HepG2 (cell line): ENCODE measurements at regions not wholly inside any gene's neighbourhood (a gene's known extent, or its start where the extent isn't known, plus 50 kb on each side); places are given as distances from the start of the nearest gene placed in this dataset.

Source experiments
- ATAC-seq: fragments of 200-7000 bp; cut with Tn5 transposase; 3 replicates; pipeline ENCODE4 v1.9.1; 2020; ENCODE audit warnings: mild to moderate bottlenecking, moderate library complexity
- BruUV-seq: library from RNA; stranded (reverse); fragments of 400-500 nt; replicated peaks from 2 replicates; lab custom pipeline; 2021; lab: Mats Ljungman, UMichigan
- CTCF ChIA-PET: fragments of 300-600 bp; formaldehyde crosslinking; extraction: SDS; loops from one replicate; lab custom pipeline; 2021; ENCODE audit warnings: low total read pairs, inconsistent platforms, low intra/inter-chr PET ratio; lab: Yijun Ruan, JAX
- POLR2A ChIA-PET: fragments of 350-600 bp; sonication (Branson Sonifier 250); formaldehyde crosslinking; loops from one replicate; lab custom pipeline; 2020; ENCODE audit warnings: antibody characterized with exemption, inconsistent platforms; lab: Yijun Ruan, JAX
- DNase-seq: peaks from one replicate; pipeline ENCODE4 v3.0.0-alpha.2; 2015; ENCODE audit warnings: low spot score
- FAIRE-seq: peaks from 3 replicates; lab custom pipeline; 2011; peaks lifted over from hg19 to GRCh38; lab: Jason Lieb, UNC
- H2AFZ ChIP-seq: one replicate; pipeline ENCODE4 v1.6.1; 2011; ENCODE audit warnings: low read length, inconsistent platforms
- H3K27ac ChIP-seq: fragments of 300-600 bp; 3 replicates; pipeline ENCODE4 v1.8.0; 2011; ENCODE audit warnings: mixed run types, mild to moderate bottlenecking, mixed read lengths, low read length, inconsistent platforms; ENCODE audit not compliant: insufficient read depth; ENCODE audit errors: extremely low read length
- H3K27me3 ChIP-seq, 2 experiments: fragments of 200-600 bp in 1 of 2; 2 replicates in 1 of 2; 3 replicates in 1 of 2; pipeline versions ENCODE4 v1.6.0 to v1.8.0; 2011; ENCODE audit warnings: low read length in 2 of 2, mild to moderate bottlenecking in 2 of 2, moderate library complexity in 2 of 2, inconsistent platforms in 1 of 2; ENCODE audit not compliant: insufficient read depth in 2 of 2, control insufficient read depth in 1 of 2
- H3K36me3 ChIP-seq, 2 experiments: fragments of 200-600 bp in 1 of 2; replicated peaks in 1 of 2; 2 replicates in 1 of 2; 3 replicates in 1 of 2; pipeline versions ENCODE4 v1.5.1 to v1.8.0; 2011; ENCODE audit warnings: low read length in 2 of 2, inconsistent platforms in 1 of 2; ENCODE audit not compliant: insufficient read depth in 2 of 2, control insufficient read depth in 1 of 2
- H3K4me1 ChIP-seq: 2 replicates; pipeline ENCODE4 v1.5.1; 2012; ENCODE audit warnings: low read length, inconsistent platforms; ENCODE audit not compliant: insufficient read depth
- H3K4me2 ChIP-seq: 2 replicates; pipeline ENCODE4 v1.6.0; 2011; ENCODE audit warnings: low read depth, low read length, inconsistent platforms
- H3K4me3 ChIP-seq, 3 experiments: fragments of 200-600 bp in 1 of 3; sonication (generic), shearing (Covaris generic) in 1 of 3; replicated peaks in 1 of 3; 2 replicates each; pipeline ENCODE4 v1.5.1; 2011 to 2016; ENCODE audit warnings: low read length in 3 of 3, inconsistent platforms in 2 of 3, low read depth in 2 of 3, mild to moderate bottlenecking in 2 of 3, control low read depth in 1 of 3, mixed read lengths in 1 of 3; ENCODE audit not compliant: insufficient read depth in 1 of 3
- H3K79me2 ChIP-seq: one replicate; pipeline ENCODE4 v1.6.1; 2011; ENCODE audit warnings: low read length, inconsistent platforms; ENCODE audit not compliant: insufficient read depth
- H3K9ac ChIP-seq: 2 replicates; pipeline ENCODE4 v1.6.0; 2011; ENCODE audit warnings: mild to moderate bottlenecking, low read depth, low read length, inconsistent platforms; ENCODE audit not compliant: insufficient read depth
- H3K9me3 ChIP-seq: 2 replicates; pipeline ENCODE4 v1.5.1; 2012; ENCODE audit warnings: mild to moderate bottlenecking, low read length
- H4K20me1 ChIP-seq: 2 replicates; pipeline ENCODE4 v1.6.0; 2011; ENCODE audit warnings: inconsistent platforms, mild to moderate bottlenecking, low read length, moderate library complexity; ENCODE audit not compliant: insufficient read depth
- ATF7-NPFF ChIP-seq: sonication (generic); formaldehyde crosslinking; IDR thresholded peaks from 2 replicates; pipeline ENCODE4 v1.8.1; 2023; ENCODE audit warnings: mild to moderate bottlenecking, low read depth, missing genetic modification reagents, moderate library complexity
- DNMT1 ChIP-seq: sonication (generic); formaldehyde crosslinking; IDR thresholded peaks from 2 replicates; pipeline ENCODE4 v1.5.1; 2020; ENCODE audit warnings: mild to moderate bottlenecking, missing genetic modification reagents
- FIP1L1 ChIP-seq: fragments of 200-400 bp; formaldehyde crosslinking; IDR thresholded peaks from 2 replicates; pipeline ENCODE4 v1.6.1; 2018; ENCODE audit warnings: low read depth, mild to moderate bottlenecking, low read length, moderate library complexity, borderline replicate concordance; ENCODE audit not compliant: insufficient read depth
- GATAD2A ChIP-seq: IDR thresholded peaks from 2 replicates; pipeline ENCODE4 v1.6.1; 2016
- MTA1 ChIP-seq: sonication (generic); formaldehyde crosslinking; IDR thresholded peaks from 2 replicates; pipeline ENCODE4 v1.4.0; 2020; ENCODE audit warnings: missing genetic modification reagents, mild to moderate bottlenecking, borderline replicate concordance
- PHF8 ChIP-seq: sonication (generic); formaldehyde crosslinking; IDR thresholded peaks from 2 replicates; pipeline ENCODE4 v1.5.0; 2020; ENCODE audit warnings: missing genetic modification reagents
- SOX13 ChIP-seq, 3 experiments: fragments of 450-650 bp in 1 of 3; sonication (generic) in 1 of 3; formaldehyde crosslinking in 1 of 3; IDR thresholded peaks in 2 of 3; conservative IDR thresholded peaks in 1 of 3; 2 replicates each; pipeline versions ENCODE4 v1.5.0 to v1.6.1; 2016 to 2020; ENCODE audit warnings: antibody characterized with exemption in 1 of 3, mild to moderate bottlenecking in 1 of 3, missing compliant biosample characterization in 1 of 3, missing genetic modification reagents in 1 of 3, moderate library complexity in 1 of 3
- SRSF1 ChIP-seq: fragments of 200-400 bp; formaldehyde crosslinking; optimal IDR thresholded peaks from 2 replicates; pipeline ENCODE3; 2017; ENCODE audit warnings: mild to moderate bottlenecking, low read depth, low read length, moderate library complexity
- TCF7 ChIP-seq: sonication (generic); IDR thresholded peaks from 2 replicates; pipeline ENCODE4 v1.6.1; 2016; ENCODE audit warnings: antibody characterized with exemption, low read depth
- XRCC5 ChIP-seq: fragments of 200-400 bp; formaldehyde crosslinking; optimal IDR thresholded peaks from 2 replicates; pipeline ENCODE3; 2017; ENCODE audit warnings: mild to moderate bottlenecking, low read length
- ZZZ3 ChIP-seq: sonication (generic); formaldehyde crosslinking; IDR thresholded peaks from 2 replicates; pipeline ENCODE4 v1.4.0; 2020; ENCODE audit warnings: missing genetic modification reagents, mild to moderate bottlenecking, borderline replicate concordance
- WGBS: methylation state at CpG from one replicate; pipeline ENCODE4 v1.1.6; 2017; ENCODE audit warnings: low lambda C conversion rate; 5-methylcytosine and 5-hydroxymethylcytosine counted together
- in situ Hi-C: cut with HindIII; loops from 2 replicates; pipeline ENCODE4 v1.10.0; 2017; ENCODE audit warnings: low pct_unique_long_range_greater_than_20kb; ENCODE audit not compliant: extremely low pct_ligation_motif_present
- intact Hi-C: fragments of 100-400 bp; cut with micrococcal nuclease; formaldehyde crosslinking; loops from one replicate; pipeline ENCODE4 v1.10.0; 2022; ENCODE audit not compliant: unreplicated experiment
- TF ChIP-seq, protein P1 (sequence below): sonication (generic); formaldehyde crosslinking; IDR thresholded peaks from 2 replicates; pipeline ENCODE4 v1.8.0; 2022; ENCODE audit warnings: missing genetic modification reagents, mild to moderate bottlenecking, inconsistent platforms, borderline replicate concordance
- TF ChIP-seq, protein P2 (sequence below): sonication (generic); formaldehyde crosslinking; IDR thresholded peaks from 2 replicates; pipeline ENCODE4 v1.5.1; 2020; ENCODE audit warnings: mild to moderate bottlenecking, missing genetic modification reagents, borderline replicate concordance

DNA sequence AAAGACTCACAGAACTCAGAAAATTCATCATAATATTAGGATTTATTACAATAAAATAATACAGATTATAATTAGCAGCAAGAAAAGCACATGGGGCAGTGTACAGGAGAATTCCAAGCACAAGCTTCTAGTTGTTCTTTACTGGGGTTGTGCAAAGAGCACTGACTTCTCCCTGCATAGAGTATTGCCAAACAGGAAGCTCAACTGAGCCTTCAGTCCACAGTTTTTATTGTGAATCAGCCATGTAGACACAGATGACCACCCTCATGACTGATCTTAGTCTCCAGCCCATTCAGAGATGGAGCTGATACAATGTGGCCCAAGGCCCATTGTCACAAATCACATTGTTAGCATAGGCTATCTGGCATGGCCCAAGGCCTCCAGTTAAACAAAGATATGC lies 798.9 kb downstream of the KCNA4 start:
- TF ChIP-seq PHF8 (CRISPR knock-in tag): no peak
- TF ChIP-seq SOX13 (IDR thresholded peaks at IDR 0.05): no peak
- TF ChIP-seq SOX13 (CRISPR knock-in tag; conservative IDR thresholded peaks at IDR 0.05 in 1 of 2, IDR thresholded peaks at IDR 0.05 in 1 of 2): peak in 1 of 2 experiments; percentile 42; a peak in 1 of 4 replicates
- Histone ChIP-seq H3K4me3 (no peak overlapping the region), H3K4me2 (no peak overlapping the region), H3K36me3 (no peaks in the 10 kb centered on the region), H2AFZ (no peak overlapping the region), H3K9me3 (peaks cover 38% of the 10 kb centered on the region), H3K9ac (no peak overlapping the region), H3K27ac (no peak overlapping the region), H3K4me1 (no peaks in the 10 kb centered on the region), H3K79me2 (no peaks in the 10 kb centered on the region), H3K27me3 (no peaks in the 10 kb centered on the region), H4K20me1 (no peaks in the 10 kb centered on the region)
- intact Hi-C loops: no loop called here
- DNase-seq: no peak
- ATAC-seq: no peak
- in situ Hi-C loops: no loop called here
- BruUV-seq: no TSS peak
- FAIRE-seq: no peak
- ChIA-PET POLR2A (no interaction called here), CTCF (no interaction called here)

DNA sequence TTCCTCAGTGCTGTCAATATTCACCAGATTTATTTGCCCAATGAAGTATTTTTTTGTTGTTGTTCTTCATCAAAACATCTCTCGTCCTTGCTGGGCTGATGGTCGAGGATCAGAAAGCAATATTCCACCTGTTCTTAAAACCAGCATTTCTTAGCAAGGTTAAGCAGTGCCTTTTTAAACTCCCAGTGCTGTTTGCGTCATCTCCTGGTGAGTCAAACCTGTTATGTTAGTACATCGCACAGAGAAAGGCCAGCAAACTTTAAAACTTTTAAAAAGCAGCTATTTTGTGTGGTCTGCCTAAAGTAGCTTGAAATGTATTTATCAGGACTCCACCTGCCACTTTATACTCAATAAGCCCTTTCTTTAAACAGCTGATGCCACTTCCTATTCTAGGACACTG lies 802.0 kb downstream of the KCNA4 start:
- no peaks in the 10 kb centered on the region for H3K36me3 ChIP-seq
- BruUV-seq: no TSS peak
- ChIA-PET CTCF (no interaction called here), POLR2A (no interaction called here)
- no peaks in the 10 kb centered on the region for H4K20me1 ChIP-seq
- H3K27ac ChIP-seq: no peak overlapping the region
- no peak overlapping the region for H3K9ac ChIP-seq
- intact Hi-C loops (no loop called here), in situ Hi-C loops (no loop called here)
- WGBS: 0% methylated on average over 4 of the region's 4 CpGs
- ATAC-seq (no peak), DNase-seq (no peak), FAIRE-seq (no peak)
- no peaks in the 10 kb centered on the region for H3K4me1 ChIP-seq
- H3K27me3 ChIP-seq: no peaks in the 10 kb centered on the region
- H3K4me3 ChIP-seq: no peak overlapping the region
- peaks cover 33% of the 10 kb centered on the region for H3K9me3 ChIP-seq
- no peak overlapping the region for H3K4me2 ChIP-seq
- H2AFZ ChIP-seq: no peak overlapping the region
- H3K79me2 ChIP-seq: no peaks in the 10 kb centered on the region
- TF ChIP-seq DNMT1 (CRISPR knock-in tag) (no peak), ZZZ3 (CRISPR knock-in tag) (no peak), MTA1 (no peak), FIP1L1 (no peak), GATAD2A (no peak), XRCC5 (no peak), TCF7 (no peak), ATF7-NPFF (CRISPR knock-in tag) (no peak), SRSF1 (no peak)
- TF ChIP-seq, protein P1, sequence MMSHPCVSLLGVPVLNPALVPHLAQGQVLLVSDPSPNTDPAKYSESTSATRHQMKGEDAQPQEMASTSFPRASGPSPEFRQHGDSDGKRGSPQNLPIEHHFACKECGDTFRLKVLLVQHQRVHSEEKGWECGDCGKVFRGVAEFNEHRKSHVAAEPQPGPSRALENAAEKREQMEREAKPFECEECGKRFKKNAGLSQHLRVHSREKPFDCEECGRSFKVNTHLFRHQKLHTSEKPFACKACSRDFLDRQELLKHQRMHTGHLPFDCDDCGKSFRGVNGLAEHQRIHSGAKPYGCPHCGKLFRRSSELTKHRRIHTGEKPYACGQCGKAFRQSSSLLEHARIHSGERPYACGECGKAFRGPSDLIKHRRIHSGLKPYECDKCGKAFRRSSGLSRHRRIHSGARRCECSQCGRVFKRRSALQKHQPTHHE (CRISPR knock-in tag): no peak
- TF ChIP-seq, protein P2, sequence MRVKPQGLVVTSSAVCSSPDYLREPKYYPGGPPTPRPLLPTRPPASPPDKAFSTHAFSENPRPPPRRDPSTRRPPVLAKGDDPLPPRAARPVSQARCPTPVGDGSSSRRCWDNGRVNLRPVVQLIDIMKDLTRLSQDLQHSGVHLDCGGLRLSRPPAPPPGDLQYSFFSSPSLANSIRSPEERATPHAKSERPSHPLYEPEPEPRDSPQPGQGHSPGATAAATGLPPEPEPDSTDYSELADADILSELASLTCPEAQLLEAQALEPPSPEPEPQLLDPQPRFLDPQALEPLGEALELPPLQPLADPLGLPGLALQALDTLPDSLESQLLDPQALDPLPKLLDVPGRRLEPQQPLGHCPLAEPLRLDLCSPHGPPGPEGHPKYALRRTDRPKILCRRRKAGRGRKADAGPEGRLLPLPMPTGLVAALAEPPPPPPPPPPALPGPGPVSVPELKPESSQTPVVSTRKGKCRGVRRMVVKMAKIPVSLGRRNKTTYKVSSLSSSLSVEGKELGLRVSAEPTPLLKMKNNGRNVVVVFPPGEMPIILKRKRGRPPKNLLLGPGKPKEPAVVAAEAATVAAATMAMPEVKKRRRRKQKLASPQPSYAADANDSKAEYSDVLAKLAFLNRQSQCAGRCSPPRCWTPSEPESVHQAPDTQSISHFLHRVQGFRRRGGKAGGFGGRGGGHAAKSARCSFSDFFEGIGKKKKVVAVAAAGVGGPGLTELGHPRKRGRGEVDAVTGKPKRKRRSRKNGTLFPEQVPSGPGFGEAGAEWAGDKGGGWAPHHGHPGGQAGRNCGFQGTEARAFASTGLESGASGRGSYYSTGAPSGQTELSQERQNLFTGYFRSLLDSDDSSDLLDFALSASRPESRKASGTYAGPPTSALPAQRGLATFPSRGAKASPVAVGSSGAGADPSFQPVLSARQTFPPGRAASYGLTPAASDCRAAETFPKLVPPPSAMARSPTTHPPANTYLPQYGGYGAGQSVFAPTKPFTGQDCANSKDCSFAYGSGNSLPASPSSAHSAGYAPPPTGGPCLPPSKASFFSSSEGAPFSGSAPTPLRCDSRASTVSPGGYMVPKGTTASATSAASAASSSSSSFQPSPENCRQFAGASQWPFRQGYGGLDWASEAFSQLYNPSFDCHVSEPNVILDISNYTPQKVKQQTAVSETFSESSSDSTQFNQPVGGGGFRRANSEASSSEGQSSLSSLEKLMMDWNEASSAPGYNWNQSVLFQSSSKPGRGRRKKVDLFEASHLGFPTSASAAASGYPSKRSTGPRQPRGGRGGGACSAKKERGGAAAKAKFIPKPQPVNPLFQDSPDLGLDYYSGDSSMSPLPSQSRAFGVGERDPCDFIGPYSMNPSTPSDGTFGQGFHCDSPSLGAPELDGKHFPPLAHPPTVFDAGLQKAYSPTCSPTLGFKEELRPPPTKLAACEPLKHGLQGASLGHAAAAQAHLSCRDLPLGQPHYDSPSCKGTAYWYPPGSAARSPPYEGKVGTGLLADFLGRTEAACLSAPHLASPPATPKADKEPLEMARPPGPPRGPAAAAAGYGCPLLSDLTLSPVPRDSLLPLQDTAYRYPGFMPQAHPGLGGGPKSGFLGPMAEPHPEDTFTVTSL: no peak
